VCaP (cell line): ENCODE measurements at regions not wholly inside any gene's neighbourhood (a gene's known extent, or its start where the extent isn't known, plus 50 kb on each side); places are given as distances from the start of the nearest gene placed in this dataset.

Experiments
- H3K27ac ChIP-seq: fragments of 450-650 bp; 2 replicates; pipeline ENCODE4 v1.5.1; 2017
- TF ChIP-seq, protein P1 (sequence below): fragments of 450-650 bp; conservative IDR thresholded peaks from 2 replicates; pipeline ENCODE4 v1.5.1; 2017; ENCODE audit warnings: mild to moderate bottlenecking, moderate library complexity

- TF ChIP-seq, protein P1, sequence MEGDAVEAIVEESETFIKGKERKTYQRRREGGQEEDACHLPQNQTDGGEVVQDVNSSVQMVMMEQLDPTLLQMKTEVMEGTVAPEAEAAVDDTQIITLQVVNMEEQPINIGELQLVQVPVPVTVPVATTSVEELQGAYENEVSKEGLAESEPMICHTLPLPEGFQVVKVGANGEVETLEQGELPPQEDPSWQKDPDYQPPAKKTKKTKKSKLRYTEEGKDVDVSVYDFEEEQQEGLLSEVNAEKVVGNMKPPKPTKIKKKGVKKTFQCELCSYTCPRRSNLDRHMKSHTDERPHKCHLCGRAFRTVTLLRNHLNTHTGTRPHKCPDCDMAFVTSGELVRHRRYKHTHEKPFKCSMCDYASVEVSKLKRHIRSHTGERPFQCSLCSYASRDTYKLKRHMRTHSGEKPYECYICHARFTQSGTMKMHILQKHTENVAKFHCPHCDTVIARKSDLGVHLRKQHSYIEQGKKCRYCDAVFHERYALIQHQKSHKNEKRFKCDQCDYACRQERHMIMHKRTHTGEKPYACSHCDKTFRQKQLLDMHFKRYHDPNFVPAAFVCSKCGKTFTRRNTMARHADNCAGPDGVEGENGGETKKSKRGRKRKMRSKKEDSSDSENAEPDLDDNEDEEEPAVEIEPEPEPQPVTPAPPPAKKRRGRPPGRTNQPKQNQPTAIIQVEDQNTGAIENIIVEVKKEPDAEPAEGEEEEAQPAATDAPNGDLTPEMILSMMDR = no peak
- no peak overlapping the region for H3K27ac ChIP-seq
Measured at GRCh38 chr3:31422237-31422636, 110.5 kb upstream of the STT3B start.

- H3K27ac ChIP-seq = no peak overlapping the region
- TF ChIP-seq, protein P1 = no peak
Measured at GRCh38 chr3:31423482-31423881, 109.2 kb upstream of the STT3B start.

DNA sequence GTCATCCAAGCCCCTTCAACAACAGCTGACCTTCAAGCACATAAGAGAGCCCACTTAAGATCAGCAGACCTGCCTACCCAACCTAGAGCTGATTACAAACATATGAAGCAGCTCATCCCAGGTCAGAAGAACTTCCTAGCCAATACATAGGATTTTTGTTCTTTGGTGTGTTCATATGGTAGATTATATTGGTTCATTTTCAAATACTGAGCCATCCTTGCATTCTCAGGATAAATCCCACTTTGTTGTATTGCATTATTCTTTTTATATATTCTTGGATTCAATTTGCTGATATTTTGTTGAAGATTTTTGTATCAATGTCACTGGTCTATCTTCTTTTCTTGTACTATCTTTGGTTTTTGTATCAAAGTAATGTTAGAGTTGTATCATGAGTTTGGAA lies 107.3 kb upstream of the STT3B start:
- TF ChIP-seq, protein P1 = no peak

DNA sequence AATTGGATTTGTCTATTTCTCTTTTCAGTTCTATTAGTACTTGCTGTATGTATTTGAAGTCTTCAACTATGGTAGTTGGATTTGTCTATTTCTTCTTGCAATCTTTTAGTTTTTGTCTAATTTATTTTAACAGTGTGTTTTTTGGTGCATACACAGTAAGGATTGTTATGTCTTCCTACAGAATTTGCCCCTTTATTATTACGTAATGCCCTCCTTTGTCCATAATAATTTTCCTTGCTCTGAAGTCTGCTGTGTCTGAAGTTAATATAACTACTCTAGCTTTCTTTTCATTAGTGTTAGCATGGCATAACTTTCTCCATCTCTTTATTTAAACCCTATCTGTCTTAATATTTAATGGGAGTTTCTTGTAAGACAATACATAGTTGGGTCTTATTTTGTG lies 105.1 kb upstream of the STT3B start:
- no peak overlapping the region for H3K27ac ChIP-seq
- TF ChIP-seq, protein P1 = no peak

More for the DNA sequence above, 107.3 kb upstream of the STT3B start:
- H3K27ac ChIP-seq = no peak overlapping the region

GRCh38 chr3:31431321-31431720 lies 101.4 kb upstream of the STT3B start:
- TF ChIP-seq, protein P1 = no peak

GRCh38 chr3:31432897-31433678 lies 99.6 kb upstream of the STT3B start:
- no peak overlapping the region for H3K27ac ChIP-seq
- TF ChIP-seq, protein P1 = no peak

More at GRCh38 chr3:31431321-31431720, 101.4 kb upstream of the STT3B start:
- no peak overlapping the region for H3K27ac ChIP-seq

DNA sequence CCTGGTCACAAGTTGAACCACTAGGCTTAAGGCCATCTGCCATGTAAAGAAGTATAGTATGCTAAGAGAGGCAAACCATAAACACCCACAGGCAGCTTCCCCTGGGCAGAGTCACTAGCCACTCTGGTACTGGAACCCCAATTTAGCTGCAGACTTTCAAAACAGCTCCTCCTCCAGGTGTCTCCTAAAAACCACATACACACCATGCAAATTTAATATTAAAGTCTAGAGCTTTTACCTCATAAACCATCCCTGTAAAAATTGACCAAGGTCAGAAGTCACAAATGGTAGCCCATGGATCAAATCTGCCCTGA lies 99.1 kb upstream of the STT3B start:
- TF ChIP-seq, protein P1 = no peak
- no peak overlapping the region for H3K27ac ChIP-seq
